ACC112 (cell line): ENCODE measurements at regions not wholly inside any gene's neighbourhood (a gene's known extent, or its start where the extent isn't known, plus 50 kb on each side); places are given as distances from the start of the nearest gene placed in this dataset.
"Not testable (repeated sequence)": the region's sequence is repeated elsewhere in the genome, so short reads cannot be mapped to it uniquely, and the experiment has no call there.

Experiments
- H2AFZ ChIP-seq: fragments of 200-600 bp; sonication (generic); one replicate; pipeline ENCODE4 v1.6.0; 2017; ENCODE audit warnings: antibody characterized with exemption, low read length; ENCODE audit not compliant: unreplicated experiment
- H3K27ac ChIP-seq: fragments of 200-600 bp; sonication (generic); 2 replicates; pipeline ENCODE4 v1.5.1; 2014; ENCODE audit warnings: low read depth, mild to moderate bottlenecking, antibody characterized with exemption, low read length, moderate library complexity
- H3K27me3 ChIP-seq: fragments of 200-600 bp; sonication (generic); 2 replicates; pipeline ENCODE4 v1.6.1; 2014; ENCODE audit warnings: mild to moderate bottlenecking, antibody characterized with exemption, low read length, moderate library complexity, mixed read lengths; ENCODE audit not compliant: insufficient read depth
- H3K36me3 ChIP-seq: fragments of 200-600 bp; sonication (generic); 2 replicates; pipeline ENCODE4 v1.6.1; 2016; ENCODE audit warnings: mild to moderate bottlenecking, antibody characterized with exemption, low read length, moderate library complexity, mixed read lengths; ENCODE audit not compliant: insufficient read depth
- H3K4me1 ChIP-seq: fragments of 200-600 bp; sonication (generic); one replicate; pipeline ENCODE4 v1.6.1; 2016; ENCODE audit warnings: low read length, mixed read lengths; ENCODE audit not compliant: insufficient read depth, unreplicated experiment, control insufficient read depth
- H3K4me3 ChIP-seq: fragments of 200-600 bp; sonication (generic); 2 replicates; pipeline ENCODE4 v1.5.1; 2014; ENCODE audit warnings: mild to moderate bottlenecking, low read depth, low read length
- H3K79me2 ChIP-seq: fragments of 200-600 bp; sonication (generic); one replicate; pipeline ENCODE4 v1.6.0; 2016; ENCODE audit warnings: low read length; ENCODE audit not compliant: control insufficient read depth, unreplicated experiment, insufficient read depth

GRCh38 chr4:126375462-126376054 lies 1060.8 kb downstream of the FAT4 start:
- no peak overlapping the region for H3K4me3 ChIP-seq
- no peak overlapping the region for H2AFZ ChIP-seq
- H3K27ac ChIP-seq = no peak overlapping the region
- no peaks in the 10 kb centered on the region for H3K4me1 ChIP-seq
- no peaks in the 10 kb centered on the region for H3K36me3 ChIP-seq
- H3K27me3 ChIP-seq = no peaks in the 10 kb centered on the region
- H3K79me2 ChIP-seq = no peaks in the 10 kb centered on the region

DNA sequence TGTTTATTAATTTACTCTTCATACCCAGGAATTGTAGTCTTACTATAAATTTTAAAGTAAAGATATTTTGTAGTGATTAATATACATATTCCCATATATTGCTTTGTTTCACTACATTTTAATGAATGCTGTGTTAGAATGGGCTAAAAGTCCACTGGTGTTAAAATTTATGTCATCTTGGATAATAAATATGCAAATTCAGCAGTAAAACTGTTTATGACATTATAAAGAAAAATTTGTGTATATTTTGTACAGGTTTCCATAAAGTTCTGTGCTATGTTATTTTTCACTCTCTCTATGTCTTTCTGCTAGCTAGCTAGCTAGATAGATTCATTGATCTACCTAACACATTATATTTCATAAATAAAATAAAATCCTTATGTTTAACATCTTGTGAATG lies 1071.2 kb downstream of the FAT4 start:
- Histone ChIP-seq H3K27ac (no peak overlapping the region), H3K27me3 (no peaks in the 10 kb centered on the region), H2AFZ (no peak overlapping the region), H3K4me1 (no peaks in the 10 kb centered on the region), H3K4me3 (no peak overlapping the region), H3K79me2 (no peaks in the 10 kb centered on the region), H3K36me3 (no peaks in the 10 kb centered on the region)

DNA sequence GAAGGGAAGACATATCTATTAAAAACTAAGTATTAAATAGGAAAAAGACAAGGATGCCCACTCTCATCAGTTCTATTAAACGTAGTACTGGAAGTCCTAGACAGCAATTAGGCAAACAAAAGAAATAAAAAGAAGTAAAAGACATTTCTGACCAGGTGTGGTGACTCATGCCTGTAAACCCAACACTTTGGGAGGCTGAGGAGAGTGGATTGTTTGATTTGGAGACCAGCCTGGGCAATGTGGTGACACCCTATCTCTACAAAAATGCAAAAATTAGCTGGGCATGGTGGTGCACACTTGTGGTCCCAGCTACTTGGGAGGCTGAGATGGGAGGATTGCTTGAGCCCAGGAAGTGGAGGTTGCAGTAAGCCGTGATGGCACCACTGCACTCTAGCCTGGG lies 1071.8 kb downstream of the FAT4 start:
- H3K27ac ChIP-seq = no peak overlapping the region
- no peak overlapping the region for H2AFZ ChIP-seq
- H3K36me3 ChIP-seq = no peaks in the 10 kb centered on the region
- H3K27me3 ChIP-seq = no peaks in the 10 kb centered on the region
- no peaks in the 10 kb centered on the region for H3K4me1 ChIP-seq
- H3K4me3 ChIP-seq = no peak overlapping the region
- H3K79me2 ChIP-seq = no peaks in the 10 kb centered on the region

DNA sequence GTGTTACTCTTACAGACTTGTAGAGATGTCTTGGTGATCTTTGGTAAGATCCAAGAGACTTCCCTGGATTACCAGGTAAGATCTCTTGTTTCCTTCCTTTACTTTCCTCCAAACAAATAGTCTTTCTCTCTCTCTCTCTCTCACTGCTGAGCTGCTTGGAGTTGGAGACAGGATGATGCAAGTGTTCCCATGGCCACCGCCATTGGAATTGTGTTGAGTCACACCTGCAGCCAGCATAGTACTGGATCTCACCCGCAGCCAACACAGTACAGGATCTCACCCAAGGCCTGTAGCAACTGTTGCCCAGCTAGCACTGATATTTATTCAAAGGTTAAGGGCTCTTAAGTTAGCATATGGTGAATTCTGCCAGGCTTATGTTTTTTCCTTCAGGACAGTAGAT lies 1080.9 kb downstream of the FAT4 start:
- Histone ChIP-seq H3K27me3 (no peaks in the 10 kb centered on the region), H3K4me1 (no peaks in the 10 kb centered on the region)

DNA sequence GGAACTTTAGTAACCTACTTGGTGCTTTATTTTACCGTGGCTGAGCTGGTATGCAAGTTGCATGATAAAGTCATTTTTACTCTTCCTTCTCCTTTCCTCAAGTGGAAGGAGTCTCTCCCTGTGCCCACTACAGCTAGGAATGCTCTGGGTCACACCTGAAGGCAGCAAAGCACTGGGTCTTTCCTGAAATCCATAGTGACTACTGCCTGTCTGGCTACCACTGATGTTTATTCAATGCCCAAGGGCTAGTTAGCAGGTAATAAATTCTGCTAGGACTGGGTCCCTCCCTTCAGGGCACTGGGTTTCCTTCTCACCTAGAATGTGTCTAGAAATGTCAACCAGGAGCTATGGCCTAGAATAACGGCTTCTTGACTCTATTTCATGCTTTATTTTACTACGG lies 1081.4 kb downstream of the FAT4 start:
- Histone ChIP-seq H3K79me2 (no peaks in the 10 kb centered on the region), H3K36me3 (no peaks in the 10 kb centered on the region), H3K4me1 (no peaks in the 10 kb centered on the region), H2AFZ (no peak overlapping the region), H3K4me3 (no peak overlapping the region), H3K27ac (no peak overlapping the region), H3K27me3 (no peaks in the 10 kb centered on the region)

More for the DNA sequence above, 1080.9 kb downstream of the FAT4 start:
- H3K79me2 ChIP-seq = no peaks in the 10 kb centered on the region
- no peaks in the 10 kb centered on the region for H3K36me3 ChIP-seq
- H2AFZ ChIP-seq = no peak overlapping the region
- no peak overlapping the region for H3K4me3 ChIP-seq
- H3K27ac ChIP-seq = no peak overlapping the region

DNA sequence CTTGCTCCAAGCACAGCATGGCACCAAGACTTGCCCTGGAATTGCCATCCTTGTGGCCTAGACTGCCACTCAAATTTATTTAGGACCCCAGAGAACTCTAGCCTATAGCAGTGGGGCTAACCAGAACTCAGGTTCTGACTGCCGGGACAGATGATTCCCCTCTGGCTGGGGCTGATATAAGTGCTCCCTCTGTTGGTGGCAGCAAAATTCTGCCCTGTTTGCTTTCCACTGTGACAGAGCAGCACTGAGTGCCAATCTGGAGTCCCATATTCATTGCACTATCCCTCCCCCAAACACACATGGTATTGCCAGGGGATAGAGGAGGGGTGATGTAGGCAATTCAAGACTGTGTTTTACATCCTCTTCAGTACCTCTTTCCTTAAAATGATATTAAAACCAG lies 1081.9 kb downstream of the FAT4 start:
- H3K36me3 ChIP-seq = no peaks in the 10 kb centered on the region
- no peak overlapping the region for H2AFZ ChIP-seq
- H3K4me3 ChIP-seq = no peak overlapping the region
- H3K79me2 ChIP-seq = no peaks in the 10 kb centered on the region
- H3K4me1 ChIP-seq = no peaks in the 10 kb centered on the region
- H3K27ac ChIP-seq = no peak overlapping the region
- no peaks in the 10 kb centered on the region for H3K27me3 ChIP-seq

GRCh38 chr4:126404549-126404948 lies 1089.8 kb downstream of the FAT4 start:
- H3K79me2 ChIP-seq = no peaks in the 10 kb centered on the region
- H3K36me3 ChIP-seq = no peaks in the 10 kb centered on the region
- H3K4me1 ChIP-seq = no peaks in the 10 kb centered on the region
- no peak overlapping the region for H3K4me3 ChIP-seq
- H3K27ac ChIP-seq = no peak overlapping the region
- no peak overlapping the region for H2AFZ ChIP-seq
- H3K27me3 ChIP-seq = no peaks in the 10 kb centered on the region

- Histone ChIP-seq H3K79me2 (no peaks in the 10 kb centered on the region), H3K4me1 (no peaks in the 10 kb centered on the region), H2AFZ (no peak overlapping the region), H3K27ac (no peak overlapping the region), H3K36me3 (no peaks in the 10 kb centered on the region), H3K4me3 (no peak overlapping the region), H3K27me3 (no peaks in the 10 kb centered on the region)
Measured at GRCh38 chr4:126405369-126405982, 1090.7 kb downstream of the FAT4 start.

- H3K27me3 ChIP-seq = no peaks in the 10 kb centered on the region
- H3K27ac ChIP-seq = no peak overlapping the region
- H3K36me3 ChIP-seq = no peaks in the 10 kb centered on the region
Measured at GRCh38 chr4:126409746-126410145, 1095.0 kb downstream of the FAT4 start.

GRCh38 chr4:126411047-126411446 lies 1096.3 kb downstream of the FAT4 start:
- no peaks in the 10 kb centered on the region for H3K79me2 ChIP-seq
- no peak overlapping the region for H2AFZ ChIP-seq
- H3K27me3 ChIP-seq = no peaks in the 10 kb centered on the region
- no peaks in the 10 kb centered on the region for H3K4me1 ChIP-seq
- no peak overlapping the region for H3K27ac ChIP-seq
- no peaks in the 10 kb centered on the region for H3K36me3 ChIP-seq
- no peak overlapping the region for H3K4me3 ChIP-seq

More at GRCh38 chr4:126409746-126410145, 1095.0 kb downstream of the FAT4 start:
- Histone ChIP-seq H3K4me1 (no peaks in the 10 kb centered on the region), H3K4me3 (no peak overlapping the region), H2AFZ (no peak overlapping the region), H3K79me2 (no peaks in the 10 kb centered on the region)

- H3K27ac ChIP-seq, H2AFZ ChIP-seq, H3K4me1 ChIP-seq, H3K4me3 ChIP-seq, H3K79me2 ChIP-seq, H3K36me3 ChIP-seq, H3K27me3 ChIP-seq: not testable (repeated sequence)
Measured at GRCh38 chr4:126412310-126412709, 1097.6 kb downstream of the FAT4 start.
